ENCODE measurements at regions not wholly inside any gene's neighbourhood (a gene's known extent, or its start where the extent isn't known, plus 50 kb on each side); places are given as distances from the start of the nearest gene placed in this dataset.
A peak's percentile ranks its signal among the peaks of the same experiment; 100 is the strongest.

- intact Hi-C loops (cut with micrococcal nuclease), result no loop called here
- DNase-seq, result no peak
- Mint-ChIP-seq H3K4me3 (no peak overlapping the region), H3K4me1 (peaks cover 4% of the 10 kb centered on the region), H3K27me3 (ENCODE audit: low read depth in 3 of 3) (peaks cover 0 to 2% (median 0%) of the 10 kb centered on the region in 3 donors), H3K9me3 (peaks cover 0 to 3% (median 0%) of the 10 kb centered on the region in 7 donors), H3K36me3 (no peaks in the 10 kb centered on the region), H3K27ac (peak overlapping the region in 2 of 7 donors; percentile 22 to 74)
- Histone ChIP-seq H3K4me2 (replicated peaks; ENCODE audit: extremely low read depth, low read length, poor library complexity, severe bottlenecking) (no peak overlapping the region), H3K9me3 (replicated peaks in 1 of 2; ENCODE audit: control insufficient read depth in 1 of 2, insufficient read depth in 1 of 2, low read length in 2 of 2) (no peaks in the 10 kb centered on the region), H3K27me3 (ENCODE audit: control insufficient read depth in 2 of 2, insufficient read depth in 2 of 2, low read length in 2 of 2) (no peaks in the 10 kb centered on the region), H3K9ac (ENCODE audit: insufficient read depth, low read length, poor library complexity, severe bottlenecking) (no peak overlapping the region), H4K20me1 (ENCODE audit: insufficient read depth, low read length) (no peaks in the 10 kb centered on the region), H3K4me3 (replicated peaks in 1 of 3; ENCODE audit: low read depth in 2 of 3, low read length in 3 of 3) (no peak overlapping the region), H2AFZ (ENCODE audit: insufficient read depth, low read depth, low read length, poor library complexity, severe bottlenecking) (peak overlapping the region; percentile 68), H3K36me3 (replicated peaks in 1 of 2; ENCODE audit: control insufficient read depth in 1 of 2, insufficient read depth in 2 of 2, low read length in 2 of 2) (no peaks in the 10 kb centered on the region), H3K27ac (ENCODE audit: low read depth in 1 of 2, low read length in 2 of 2) (no peak overlapping the region), H3K79me2 (ENCODE audit: insufficient read depth, low read length) (no peaks in the 10 kb centered on the region), H3K4me1 (ENCODE audit: control insufficient read depth in 1 of 2, insufficient read depth in 2 of 2, low read length in 2 of 2) (peaks cover 6 to 8% of the 10 kb centered on the region in 2 donors)
- no CpG with 5 or more reads among the region's 3 CpGs for WGBS (ENCODE audit: insufficient coverage)
- no peak for TF ChIP-seq CTCF (IDR thresholded peaks at IDR 0.05)
Observed at GRCh38 chr7:106599343-106599698, 61.6 kb downstream of the CCDC71L start.

GRCh38 chr7:106598663-106599342, 62.2 kb downstream of the CCDC71L start:
- no peaks in the 10 kb centered on the region for H3K36me3 ChIP-seq (replicated peaks in 1 of 2; ENCODE audit: control insufficient read depth in 1 of 2, insufficient read depth in 2 of 2, low read length in 2 of 2)
- peaks cover 0 to 2% (median 0%) of the 10 kb centered on the region in 3 donors for H3K27me3 Mint-ChIP-seq (ENCODE audit: low read depth in 3 of 3)

More at GRCh38 chr7:106598663-106599342, 62.2 kb downstream of the CCDC71L start:
- Mint-ChIP-seq H3K27ac (peak overlapping the region; percentile 43 to 88 (median 74)), H3K9me3 (peaks cover 0 to 3% (median 0%) of the 10 kb centered on the region in 7 donors), H3K4me3 (peak overlapping the region in 1 of 2 donors; percentile 54), H3K4me1 (peaks cover 4% of the 10 kb centered on the region), H3K36me3 (no peaks in the 10 kb centered on the region)
- intact Hi-C loops (cut with micrococcal nuclease), result no loop called here
- H3K4me3 ChIP-seq (replicated peaks in 1 of 3; ENCODE audit: low read depth in 2 of 3, low read length in 3 of 3), result peak overlapping the region in 1 of 3 experiments; percentile 49
- H3K27me3 ChIP-seq (ENCODE audit: control insufficient read depth in 2 of 2, insufficient read depth in 2 of 2, low read length in 2 of 2), result no peaks in the 10 kb centered on the region
- peak overlapping the region; percentile 62 for H3K4me2 ChIP-seq (replicated peaks; ENCODE audit: extremely low read depth, low read length, poor library complexity, severe bottlenecking)
- DNase-seq, result peak; percentile 83 to 95 (median 92)
- H3K27ac ChIP-seq (ENCODE audit: low read depth in 1 of 2, low read length in 2 of 2), result peak overlapping the region in 1 of 2 donors; percentile 32
- H3K9me3 ChIP-seq (replicated peaks in 1 of 2; ENCODE audit: control insufficient read depth in 1 of 2, insufficient read depth in 1 of 2, low read length in 2 of 2), result no peaks in the 10 kb centered on the region
- H2AFZ ChIP-seq (ENCODE audit: insufficient read depth, low read depth, low read length, poor library complexity, severe bottlenecking), result peak overlapping the region; percentile 68
- H4K20me1 ChIP-seq (ENCODE audit: insufficient read depth, low read length), result no peaks in the 10 kb centered on the region
- H3K79me2 ChIP-seq (ENCODE audit: insufficient read depth, low read length), result no peaks in the 10 kb centered on the region
- H3K4me1 ChIP-seq (ENCODE audit: control insufficient read depth in 1 of 2, insufficient read depth in 2 of 2, low read length in 2 of 2), result peaks cover 6 to 8% of the 10 kb centered on the region in 2 donors
- WGBS (ENCODE audit: insufficient coverage), result 0% methylated on average over 4 of the region's 6 CpGs
- no peak for TF ChIP-seq CTCF (IDR thresholded peaks at IDR 0.05)
- no peak overlapping the region for H3K9ac ChIP-seq (ENCODE audit: insufficient read depth, low read length, poor library complexity, severe bottlenecking)
